GM12891 (cell line): ENCODE measurements at regions not wholly inside any gene's neighbourhood (a gene's known extent, or its start where the extent isn't known, plus 50 kb on each side); places are given as distances from the start of the nearest gene placed in this dataset.

Source experiments
- PAX5 ChIP-seq: IDR thresholded peaks from 2 replicates; pipeline ENCODE4 v1.6.1; 2011; ENCODE audit warnings: low read length, moderate library complexity, mild to moderate bottlenecking; ENCODE audit not compliant: insufficient read depth, severe bottlenecking
- POLR2A ChIP-seq: IDR thresholded peaks from 2 replicates; pipeline ENCODE4 v1.6.1; 2011; ENCODE audit warnings: low read depth, low read length, control low read depth
- POLR2AphosphoS5 ChIP-seq: IDR thresholded peaks from 2 replicates; pipeline ENCODE4 v1.6.1; 2011; ENCODE audit warnings: low read depth, low read length, control low read depth
- POU2F2 ChIP-seq: IDR thresholded peaks from 2 replicates; pipeline ENCODE4 v1.6.1; 2011; ENCODE audit warnings: low read depth, mild to moderate bottlenecking, control low read depth, low read length, moderate library complexity
- TAF1 ChIP-seq: IDR thresholded peaks from 2 replicates; pipeline ENCODE4 v1.6.1; 2011; ENCODE audit warnings: low read depth, low read length, control low read depth

DNA sequence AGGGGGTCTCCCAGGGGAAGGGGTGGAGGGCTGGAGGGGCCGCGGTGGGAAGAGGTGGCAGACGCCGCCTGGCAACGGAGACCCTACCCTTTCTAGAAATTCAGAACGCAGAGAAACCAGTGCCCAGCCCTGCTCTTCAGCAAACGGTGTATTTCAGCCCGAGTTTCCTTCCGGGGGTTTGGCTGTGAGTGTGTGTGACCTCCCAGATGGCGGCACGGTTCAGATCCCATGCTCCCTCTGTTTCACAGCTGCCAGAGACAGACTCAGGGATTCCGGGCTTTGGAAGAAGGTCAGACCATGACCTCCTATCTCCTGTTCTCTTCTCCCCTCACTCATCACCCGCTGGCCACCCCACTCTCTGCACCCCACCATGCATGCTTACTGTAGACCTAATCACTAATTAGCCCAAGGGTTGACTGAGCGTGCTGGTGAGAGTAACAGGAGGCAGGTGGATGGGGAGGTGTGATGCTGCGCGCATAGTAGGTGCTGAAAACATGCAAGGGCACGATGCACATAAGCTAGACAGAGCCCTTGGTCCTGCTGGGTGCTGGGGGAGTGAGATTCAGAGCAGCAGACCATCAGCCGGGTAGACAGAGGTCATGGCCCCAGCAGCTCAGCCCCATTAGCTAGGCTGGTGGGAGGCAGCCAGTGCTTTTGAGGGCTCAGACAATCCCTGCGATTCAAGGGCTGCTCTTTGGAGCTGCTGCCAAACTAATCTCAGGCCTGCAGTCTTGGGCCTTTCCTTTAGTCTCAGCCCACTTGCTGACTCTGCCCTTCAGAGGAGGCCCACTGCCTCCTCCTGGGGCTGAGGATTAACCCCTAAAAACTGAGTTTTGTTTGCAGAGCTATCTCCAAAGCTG, 256.5 kb upstream of the CADM1 start:
- TF ChIP-seq TAF1 (no peak), POLR2A (no peak), POU2F2 (no peak), POLR2AphosphoS5 (no peak), PAX5 (no peak)
